Body of pancreas (tissue), 4 donors: ENCODE measurements at regions not wholly inside any gene's neighbourhood (a gene's known extent, or its start where the extent isn't known, plus 50 kb on each side); places are given as distances from the start of the nearest gene placed in this dataset.

Experiments
- CTCF ChIP-seq, 7 experiments: fragments of 450-650 bp in 4 of 7; fragments of 200-600 bp in 3 of 7; sonication (generic) in 3 of 7; IDR thresholded peaks; one replicate each; pipeline ENCODE4 v1.5.1; 2016 to 2019; ENCODE audit warnings: antibody characterized with exemption in 7 of 7
- POLR2A ChIP-seq, 3 donors: fragments of 450-650 bp; IDR thresholded peaks; one replicate each; pipeline ENCODE4 v1.6.1; 2016; ENCODE audit warnings: antibody characterized with exemption in 3 of 3, mild to moderate bottlenecking in 2 of 3

- no peak for TF ChIP-seq CTCF (IDR thresholded peaks at IDR 0.05)
- no peak for TF ChIP-seq POLR2A (IDR thresholded peaks at IDR 0.05)
These were observed 213.3 kb downstream of the GBA3 start for GRCh38 chr4:22906045-22906444.
